HS-27A (cell line): ENCODE measurements at regions not wholly inside any gene's neighbourhood (a gene's known extent, or its start where the extent isn't known, plus 50 kb on each side); places are given as distances from the start of the nearest gene placed in this dataset.
A peak's percentile ranks its signal among the peaks of the same experiment; 100 is the strongest.

Experiments used
- DNase-seq: peaks from one replicate; pipeline ENCODE4 v3.0.0-alpha.2; 2012; ENCODE audit warnings: low read depth, missing footprints

GRCh38 chr6:132936646-132937045 lies 122.3 kb downstream of the RPS12 start:
- no peak for DNase-seq

GRCh38 chr6:132937466-132937906 lies 123.1 kb downstream of the RPS12 start:
- no peak for DNase-seq

DNA sequence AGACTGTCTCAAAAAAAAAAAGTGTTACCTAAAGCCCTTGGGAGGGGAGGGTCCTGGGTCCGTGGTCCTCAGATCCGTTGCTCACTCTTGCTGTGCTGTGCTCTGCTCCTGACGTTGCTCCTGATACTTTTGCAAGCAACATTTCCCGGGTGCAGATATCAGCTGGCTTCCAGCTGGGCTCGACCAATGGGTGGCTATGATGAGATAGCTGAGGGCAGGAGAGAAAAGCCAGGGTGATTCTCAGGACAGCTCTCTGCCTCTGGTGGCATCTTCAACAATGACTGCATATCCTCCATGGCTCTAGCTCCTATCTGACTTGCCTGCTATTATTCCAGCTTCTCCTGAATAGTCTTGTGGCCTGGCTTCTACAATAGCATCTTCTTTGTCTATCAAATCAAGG lies 134.5 kb downstream of the RPS12 start:
- no peak for DNase-seq

GRCh38 chr6:132950566-132950965 lies 136.2 kb downstream of the RPS12 start:
- DNase-seq: no peak

DNA sequence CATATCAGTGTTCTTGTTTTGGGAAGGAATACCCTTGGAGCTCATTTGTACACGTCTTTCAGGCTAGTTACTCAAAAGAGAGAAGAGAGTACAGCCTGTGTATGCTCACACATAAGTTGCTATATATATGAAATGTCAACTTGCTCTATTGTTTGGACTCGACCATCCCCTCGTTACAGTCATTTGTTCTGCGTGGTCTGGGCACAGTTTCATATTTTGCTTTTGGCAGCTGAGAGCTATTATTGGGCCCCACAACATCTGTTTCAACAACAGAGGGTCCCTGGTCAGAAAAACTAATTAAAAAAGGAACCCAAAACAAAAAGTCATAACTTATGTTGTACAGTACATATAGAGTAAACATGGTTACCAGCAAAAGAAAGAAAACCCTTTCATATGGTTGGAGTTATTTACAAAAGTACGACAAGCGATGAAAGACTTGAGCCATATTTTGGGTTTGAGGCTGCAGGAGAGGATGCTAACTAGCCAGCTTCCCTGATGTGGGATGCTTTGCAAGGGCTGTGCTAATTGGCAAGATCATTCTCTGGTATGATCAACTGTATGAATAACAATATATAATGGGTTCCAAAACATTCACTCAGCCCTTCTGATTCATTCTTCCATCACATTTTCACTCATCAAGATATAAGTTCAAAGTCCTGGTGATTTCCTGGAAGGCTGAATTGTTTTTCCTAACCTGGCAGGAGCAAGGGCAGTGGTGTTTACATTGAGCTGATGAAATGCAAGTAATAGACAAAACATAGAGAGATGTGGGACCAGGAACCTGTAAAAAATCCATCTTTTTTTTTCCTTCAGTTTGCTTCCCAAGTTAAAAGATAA lies 137.9 kb downstream of the RPS12 start:
- DNase-seq: no peak

DNA sequence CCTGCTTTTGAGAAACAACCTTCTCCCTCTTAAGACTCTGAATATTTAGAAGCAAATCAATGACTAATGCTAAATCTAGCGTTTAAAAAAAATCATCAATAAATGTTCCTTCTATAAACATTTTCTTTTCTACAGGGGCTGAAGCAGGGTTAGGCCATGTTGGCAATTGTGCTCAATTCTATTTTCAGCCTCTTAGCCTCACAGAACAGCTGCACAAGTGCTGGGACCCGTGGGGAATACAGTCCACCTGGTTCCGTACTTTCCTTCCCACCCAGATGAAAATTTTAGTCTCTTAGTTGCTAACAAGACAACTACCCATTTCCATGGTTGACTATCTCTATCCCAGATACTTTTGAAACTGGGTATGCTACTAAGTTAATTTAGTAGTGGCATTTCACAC lies 138.6 kb downstream of the RPS12 start:
- no peak for DNase-seq

DNA sequence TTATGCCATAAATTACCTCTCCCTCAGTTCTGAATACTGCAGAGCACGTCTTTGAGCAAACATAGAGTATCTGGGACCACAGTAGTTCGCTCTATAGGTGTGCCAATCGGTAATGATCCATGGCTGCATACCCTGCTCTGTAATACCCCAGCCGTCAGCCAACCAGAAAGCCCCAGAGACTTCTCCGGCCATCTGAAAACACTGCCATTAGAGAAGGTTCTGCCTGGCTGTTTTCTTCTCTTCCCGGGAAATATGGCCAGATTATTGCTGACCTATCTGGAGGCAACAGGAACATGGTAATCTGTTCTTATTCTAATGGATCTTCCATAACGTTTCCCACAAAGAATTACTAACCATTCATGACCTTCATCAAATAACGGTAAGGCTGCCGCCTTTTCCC lies 139.9 kb downstream of the RPS12 start:
- no peak for DNase-seq

DNA sequence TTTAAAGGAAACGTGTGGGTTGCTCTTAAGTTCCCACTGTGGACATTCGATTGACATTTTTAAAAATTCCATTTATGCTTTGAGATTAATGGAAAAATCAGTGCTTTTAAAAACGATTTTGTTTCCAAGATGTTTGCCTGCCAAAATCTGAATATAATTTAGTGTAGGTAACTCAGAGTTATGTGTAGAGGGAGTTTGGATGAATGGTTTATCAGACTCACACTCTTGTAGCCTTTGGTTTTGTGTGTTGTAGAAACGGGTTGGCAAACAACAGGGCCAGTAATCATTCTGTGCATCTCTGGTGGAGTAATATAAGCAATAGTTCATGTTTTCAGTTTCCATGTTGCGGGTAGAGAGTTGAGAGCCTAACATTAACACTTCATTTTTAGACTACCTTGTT lies 140.6 kb downstream of the RPS12 start:
- DNase-seq: no peak

GRCh38 chr6:132959639-132960326 lies 145.4 kb downstream of the RPS12 start:
- DNase-seq: no peak

GRCh38 chr6:132960720-132961119 lies 146.4 kb downstream of the RPS12 start:
- no peak for DNase-seq

DNA sequence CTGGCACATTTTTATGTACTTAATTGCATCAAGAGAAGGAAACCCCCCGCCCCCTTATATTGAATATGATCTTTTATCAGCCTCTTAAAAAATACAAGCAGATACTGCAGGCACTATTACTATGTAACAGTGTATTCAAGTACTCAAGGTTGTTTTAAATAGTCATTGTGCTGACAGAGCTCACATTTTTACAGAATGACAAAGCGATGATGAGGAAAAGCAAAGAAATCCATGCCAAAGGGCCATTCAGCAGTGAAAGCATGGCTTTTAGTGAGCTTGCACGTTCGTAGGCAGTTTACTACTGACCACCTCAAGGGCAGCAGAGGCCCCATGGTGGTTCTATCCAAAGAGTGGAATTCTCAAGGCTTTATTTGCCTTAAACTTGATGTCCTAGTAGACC lies 146.8 kb downstream of the RPS12 start:
- no peak for DNase-seq

DNA sequence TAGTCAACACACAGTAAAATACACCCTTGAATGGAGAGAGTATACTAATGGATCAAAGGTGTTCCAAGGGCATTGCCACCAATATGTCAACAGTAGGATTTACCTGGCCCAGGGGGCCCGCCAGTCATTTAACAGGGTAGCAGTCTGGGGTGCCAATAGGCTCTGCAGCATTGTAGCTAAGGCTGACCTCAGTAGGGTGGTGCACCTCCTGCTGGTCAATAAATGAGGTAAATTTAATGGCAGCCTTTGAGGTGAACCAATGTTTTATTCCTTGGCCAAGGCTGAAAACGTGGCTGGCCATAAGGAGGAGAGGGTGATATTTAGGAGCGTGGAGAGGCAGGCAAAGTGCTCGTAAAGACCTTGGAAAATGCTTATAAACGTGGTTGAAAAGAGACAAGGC lies 147.2 kb downstream of the RPS12 start:
- DNase-seq: no peak

GRCh38 chr6:132962936-132963868 lies 148.8 kb downstream of the RPS12 start:
- peak; percentile 33 for DNase-seq

- DNase-seq: peak; percentile 24
Observed at GRCh38 chr6:132964101-132964867, 149.9 kb downstream of the RPS12 start.

DNA sequence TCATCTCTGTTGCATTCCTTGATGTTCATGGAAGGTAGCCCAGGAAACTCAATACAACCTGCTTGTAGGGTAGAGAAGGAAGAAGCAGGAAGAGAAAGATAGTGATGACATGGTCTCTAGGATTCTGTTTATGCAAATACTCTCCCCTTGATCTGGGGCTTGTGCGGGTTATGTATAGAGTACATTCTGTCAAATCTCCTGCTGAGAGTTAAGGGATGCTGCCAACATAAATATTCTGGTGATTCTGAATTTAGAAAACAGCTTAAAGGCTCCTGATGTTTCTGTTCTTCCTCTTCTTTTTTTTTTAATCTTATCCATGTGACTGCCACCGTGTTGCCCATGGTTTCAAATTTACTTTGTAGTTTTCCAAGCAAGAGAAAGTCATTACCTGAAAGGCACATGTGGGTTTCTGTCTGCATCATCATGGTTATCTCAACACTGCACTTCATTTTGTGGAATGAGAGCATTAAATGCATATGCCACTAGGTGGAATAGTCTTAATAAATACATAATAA lies 150.6 kb downstream of the RPS12 start:
- DNase-seq: no peak

DNA sequence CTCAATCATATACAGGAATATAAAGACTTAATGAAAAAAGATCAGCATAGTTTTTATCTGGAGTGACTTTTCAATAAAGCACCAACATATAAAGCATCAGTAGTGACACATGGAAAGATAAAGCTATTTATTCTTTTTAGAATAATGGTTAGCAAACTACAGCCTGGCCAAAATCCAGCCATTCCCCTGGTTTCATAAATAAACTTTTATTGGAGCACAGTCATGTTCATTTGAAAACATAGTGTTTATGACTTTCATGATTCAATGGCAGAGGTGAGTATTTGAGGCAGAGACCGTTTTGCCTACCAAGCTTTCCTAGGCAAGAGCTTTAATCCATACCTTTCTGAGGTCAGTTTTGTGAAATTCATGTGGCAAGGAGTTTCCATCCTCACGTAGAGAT lies 153.5 kb downstream of the RPS12 start:
- no peak for DNase-seq

- no peak for DNase-seq
Observed at GRCh38 chr6:132968419-132968950, 154.1 kb downstream of the RPS12 start.

DNA sequence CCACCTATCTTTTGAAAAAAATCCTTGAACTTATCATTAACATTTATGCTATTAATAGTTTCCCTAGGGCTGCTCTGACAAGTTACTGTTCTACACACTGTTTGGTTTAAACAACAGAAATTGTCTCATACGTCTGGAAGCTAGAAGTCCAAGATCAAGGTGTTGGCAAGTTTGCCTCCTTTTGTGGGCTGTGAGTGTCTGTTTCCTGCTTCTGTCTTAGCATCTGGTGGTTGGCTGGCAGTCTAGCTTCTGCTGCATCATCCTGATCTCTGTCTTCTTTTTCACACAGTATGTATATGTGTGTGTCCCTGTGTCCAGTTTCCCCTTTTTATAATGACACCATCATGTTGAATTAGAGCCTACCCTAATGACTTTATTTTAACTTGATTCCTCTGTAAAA lies 154.8 kb downstream of the RPS12 start:
- no peak for DNase-seq

DNA sequence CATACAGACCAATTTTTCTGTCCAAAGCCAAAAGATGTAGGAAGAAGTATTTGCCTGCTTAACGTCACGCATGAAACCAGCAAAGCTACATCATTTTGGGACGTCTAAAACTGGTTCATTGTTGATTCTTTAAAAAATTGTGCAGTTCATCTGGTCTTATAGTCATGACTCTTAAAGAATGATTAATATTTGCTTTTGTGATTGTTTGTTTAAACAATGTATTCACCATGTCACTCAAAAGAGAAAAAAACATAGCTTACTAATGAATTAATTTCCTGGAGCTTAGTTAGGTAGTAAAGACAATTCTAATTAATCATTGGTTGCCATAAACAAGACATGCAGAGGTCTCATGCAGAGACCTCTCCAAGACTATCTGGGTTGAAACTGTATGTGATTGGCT lies 157.3 kb downstream of the RPS12 start:
- DNase-seq: no peak

DNA sequence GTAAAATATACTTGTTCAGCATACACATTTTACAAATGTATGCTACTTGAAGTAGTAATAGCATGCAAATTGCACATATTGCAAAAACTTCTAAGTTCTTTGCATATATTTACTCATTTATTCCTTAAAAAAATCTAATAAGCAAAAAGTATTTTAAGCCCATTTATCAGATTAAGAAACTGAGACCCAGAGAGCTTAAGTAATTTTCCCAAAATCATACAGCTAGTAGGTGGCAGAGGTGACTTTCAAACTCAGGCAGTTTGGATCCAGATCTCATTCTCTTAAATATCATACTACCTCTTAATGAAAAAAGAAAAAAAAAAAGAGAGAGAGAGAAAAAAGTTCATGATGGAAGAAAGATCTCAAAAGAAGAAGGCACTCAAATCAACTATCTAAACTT lies 157.9 kb downstream of the RPS12 start:
- no peak for DNase-seq

- no peak for DNase-seq
Observed at GRCh38 chr6:132972971-132973370, 158.6 kb downstream of the RPS12 start.
